ENCODE measurements at regions not wholly inside any gene's neighbourhood (a gene's known extent, or its start where the extent isn't known, plus 50 kb on each side); places are given as distances from the start of the nearest gene placed in this dataset.

- Mint-ChIP-seq H3K9me3 (no peaks in the 10 kb centered on the region), H3K36me3 (ENCODE audit: low read depth) (no peaks in the 10 kb centered on the region), H3K27me3 (ENCODE audit: low read depth) (peaks cover 10% of the 10 kb centered on the region), H3K4me3 (no peak overlapping the region), H3K27ac (no peak overlapping the region), H3K4me1 (ENCODE audit: low read depth) (peaks cover 3% of the 10 kb centered on the region)
These were observed 427.2 kb upstream of the THBS1 start for GRCh38 chr15:39153716-39154115.

GRCh38 chr15:39154227-39154638 is 426.6 kb upstream of the THBS1 start:
- Mint-ChIP-seq H3K4me3 (no peak overlapping the region), H3K36me3 (ENCODE audit: low read depth) (no peaks in the 10 kb centered on the region)

GRCh38 chr15:39154776-39155175 is 426.1 kb upstream of the THBS1 start:
- Mint-ChIP-seq H3K36me3 (ENCODE audit: low read depth) (no peaks in the 10 kb centered on the region), H3K27me3 (ENCODE audit: low read depth) (peaks cover 10% of the 10 kb centered on the region), H3K4me3 (no peak overlapping the region), H3K9me3 (no peaks in the 10 kb centered on the region), H3K27ac (no peak overlapping the region), H3K4me1 (ENCODE audit: low read depth) (peaks cover 1% of the 10 kb centered on the region)

More at GRCh38 chr15:39154227-39154638, 426.6 kb upstream of the THBS1 start:
- Mint-ChIP-seq H3K4me1 (ENCODE audit: low read depth) (peaks cover 3% of the 10 kb centered on the region), H3K9me3 (no peaks in the 10 kb centered on the region), H3K27me3 (ENCODE audit: low read depth) (peaks cover 10% of the 10 kb centered on the region), H3K27ac (no peak overlapping the region)

GRCh38 chr15:39156166-39156565 is 424.7 kb upstream of the THBS1 start:
- Mint-ChIP-seq H3K36me3 (ENCODE audit: low read depth) (no peaks in the 10 kb centered on the region), H3K4me3 (no peak overlapping the region), H3K9me3 (no peaks in the 10 kb centered on the region)

GRCh38 chr15:39156646-39157250 is 424.1 kb upstream of the THBS1 start:
- Mint-ChIP-seq H3K27me3 (ENCODE audit: low read depth) (peaks cover 19% of the 10 kb centered on the region), H3K4me1 (ENCODE audit: low read depth) (no peaks in the 10 kb centered on the region), H3K36me3 (ENCODE audit: low read depth) (no peaks in the 10 kb centered on the region), H3K9me3 (no peaks in the 10 kb centered on the region), H3K27ac (no peak overlapping the region), H3K4me3 (no peak overlapping the region)

More at GRCh38 chr15:39156166-39156565, 424.7 kb upstream of the THBS1 start:
- Mint-ChIP-seq H3K4me1 (ENCODE audit: low read depth) (no peaks in the 10 kb centered on the region), H3K27me3 (ENCODE audit: low read depth) (peaks cover 13% of the 10 kb centered on the region), H3K27ac (no peak overlapping the region)

- no peaks in the 10 kb centered on the region for H3K4me1 Mint-ChIP-seq (ENCODE audit: low read depth)
- H3K27ac Mint-ChIP-seq: no peak overlapping the region
- H3K4me3 Mint-ChIP-seq: no peak overlapping the region
- H3K36me3 Mint-ChIP-seq (ENCODE audit: low read depth): no peaks in the 10 kb centered on the region
- no peaks in the 10 kb centered on the region for H3K9me3 Mint-ChIP-seq
- H3K27me3 Mint-ChIP-seq (ENCODE audit: low read depth): peaks cover 29% of the 10 kb centered on the region
These were observed 423.0 kb upstream of the THBS1 start for GRCh38 chr15:39157882-39158281.

- Mint-ChIP-seq H3K9me3 (no peaks in the 10 kb centered on the region), H3K4me3 (no peak overlapping the region), H3K4me1 (ENCODE audit: low read depth) (no peaks in the 10 kb centered on the region), H3K36me3 (ENCODE audit: low read depth) (no peaks in the 10 kb centered on the region), H3K27me3 (ENCODE audit: low read depth) (peaks cover 36% of the 10 kb centered on the region), H3K27ac (no peak overlapping the region)
These were observed 421.0 kb upstream of the THBS1 start for GRCh38 chr15:39159833-39160232.

- H3K4me3 Mint-ChIP-seq: no peak overlapping the region
- no peaks in the 10 kb centered on the region for H3K9me3 Mint-ChIP-seq
- peaks cover 46% of the 10 kb centered on the region for H3K27me3 Mint-ChIP-seq (ENCODE audit: low read depth)
- H3K27ac Mint-ChIP-seq: no peak overlapping the region
- no peaks in the 10 kb centered on the region for H3K4me1 Mint-ChIP-seq (ENCODE audit: low read depth)
- H3K36me3 Mint-ChIP-seq (ENCODE audit: low read depth): no peaks in the 10 kb centered on the region
These were observed 419.8 kb upstream of the THBS1 start for GRCh38 chr15:39161096-39161495.

GRCh38 chr15:39165020-39165706 is 415.7 kb upstream of the THBS1 start:
- peaks cover 55% of the 10 kb centered on the region for H3K27me3 Mint-ChIP-seq (ENCODE audit: low read depth)
- H3K9me3 Mint-ChIP-seq: no peaks in the 10 kb centered on the region
- H3K27ac Mint-ChIP-seq: no peak overlapping the region
- H3K36me3 Mint-ChIP-seq (ENCODE audit: low read depth): no peaks in the 10 kb centered on the region
- H3K4me1 Mint-ChIP-seq (ENCODE audit: low read depth): no peaks in the 10 kb centered on the region
- H3K4me3 Mint-ChIP-seq: no peak overlapping the region

- Mint-ChIP-seq H3K4me1 (ENCODE audit: low read depth) (peaks cover 4% of the 10 kb centered on the region), H3K27me3 (ENCODE audit: low read depth) (peaks cover 45% of the 10 kb centered on the region), H3K27ac (no peak overlapping the region), H3K36me3 (ENCODE audit: low read depth) (no peaks in the 10 kb centered on the region), H3K9me3 (no peaks in the 10 kb centered on the region), H3K4me3 (no peak overlapping the region)
These were observed 413.5 kb upstream of the THBS1 start for GRCh38 chr15:39167164-39168058.

- Mint-ChIP-seq H3K27ac (no peak overlapping the region), H3K4me3 (no peak overlapping the region), H3K36me3 (ENCODE audit: low read depth) (no peaks in the 10 kb centered on the region), H3K9me3 (no peaks in the 10 kb centered on the region), H3K27me3 (ENCODE audit: low read depth) (peaks cover 18% of the 10 kb centered on the region), H3K4me1 (ENCODE audit: low read depth) (peaks cover 4% of the 10 kb centered on the region)
These were observed 408.9 kb upstream of the THBS1 start for GRCh38 chr15:39171944-39172368.

GRCh38 chr15:39172380-39173281 is 408.2 kb upstream of the THBS1 start:
- peaks cover 18% of the 10 kb centered on the region for H3K27me3 Mint-ChIP-seq (ENCODE audit: low read depth)
- no peaks in the 10 kb centered on the region for H3K9me3 Mint-ChIP-seq
- H3K36me3 Mint-ChIP-seq (ENCODE audit: low read depth): no peaks in the 10 kb centered on the region
- H3K4me3 Mint-ChIP-seq: no peak overlapping the region
- H3K27ac Mint-ChIP-seq: no peak overlapping the region
- H3K4me1 Mint-ChIP-seq (ENCODE audit: low read depth): peaks cover 4% of the 10 kb centered on the region

GRCh38 chr15:39173426-39173825 is 407.5 kb upstream of the THBS1 start:
- Mint-ChIP-seq H3K27ac (no peak overlapping the region), H3K36me3 (ENCODE audit: low read depth) (no peaks in the 10 kb centered on the region), H3K4me1 (ENCODE audit: low read depth) (peaks cover 4% of the 10 kb centered on the region), H3K27me3 (ENCODE audit: low read depth) (peaks cover 18% of the 10 kb centered on the region), H3K4me3 (no peak overlapping the region), H3K9me3 (no peaks in the 10 kb centered on the region)

- no peak overlapping the region for H3K27ac Mint-ChIP-seq
- no peaks in the 10 kb centered on the region for H3K9me3 Mint-ChIP-seq
- H3K27me3 Mint-ChIP-seq (ENCODE audit: low read depth): peaks cover 15% of the 10 kb centered on the region
- H3K4me1 Mint-ChIP-seq (ENCODE audit: low read depth): peaks cover 4% of the 10 kb centered on the region
- no peaks in the 10 kb centered on the region for H3K36me3 Mint-ChIP-seq (ENCODE audit: low read depth)
- H3K4me3 Mint-ChIP-seq: no peak overlapping the region
These were observed 406.5 kb upstream of the THBS1 start for GRCh38 chr15:39174332-39174731.

Data from T-helper 1 cell treated with Interleukin-12 subunit alpha and Interleukin-12 subunit beta and Interleukin-4 antibody, amounts not matched to agents 30 μg/mL and 1 μg/mL, for 36 hours (primary cell).